ENCODE measurements at regions not wholly inside any gene's neighbourhood (a gene's known extent, or its start where the extent isn't known, plus 50 kb on each side); places are given as distances from the start of the nearest gene placed in this dataset.

DNA sequence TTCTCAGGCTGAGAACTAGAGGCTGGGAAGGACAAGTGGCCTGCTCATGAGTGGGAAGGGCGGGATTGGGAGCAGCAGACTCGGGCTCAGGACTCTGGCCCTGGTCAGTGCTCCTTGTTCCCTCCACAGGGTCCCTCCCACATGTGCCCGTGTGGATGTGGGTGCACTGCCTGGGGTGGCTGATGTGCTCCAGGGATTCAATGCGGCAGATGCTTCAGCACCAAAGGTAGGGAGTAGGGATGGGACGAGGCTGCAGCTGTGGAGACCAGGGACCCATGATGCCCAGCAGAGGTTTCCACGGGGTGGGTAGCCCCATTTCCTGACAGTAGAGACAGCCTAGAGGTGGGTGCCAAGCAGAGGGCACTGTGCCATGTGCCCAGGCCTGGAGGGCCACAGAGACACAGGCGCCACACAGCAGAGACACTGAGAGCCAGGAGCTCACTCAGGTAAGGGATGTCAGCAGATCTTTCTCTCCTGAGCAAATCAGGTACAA lies 89.5 kb downstream of the GGTLC2 start:
- TF ChIP-seq, protein P1, sequence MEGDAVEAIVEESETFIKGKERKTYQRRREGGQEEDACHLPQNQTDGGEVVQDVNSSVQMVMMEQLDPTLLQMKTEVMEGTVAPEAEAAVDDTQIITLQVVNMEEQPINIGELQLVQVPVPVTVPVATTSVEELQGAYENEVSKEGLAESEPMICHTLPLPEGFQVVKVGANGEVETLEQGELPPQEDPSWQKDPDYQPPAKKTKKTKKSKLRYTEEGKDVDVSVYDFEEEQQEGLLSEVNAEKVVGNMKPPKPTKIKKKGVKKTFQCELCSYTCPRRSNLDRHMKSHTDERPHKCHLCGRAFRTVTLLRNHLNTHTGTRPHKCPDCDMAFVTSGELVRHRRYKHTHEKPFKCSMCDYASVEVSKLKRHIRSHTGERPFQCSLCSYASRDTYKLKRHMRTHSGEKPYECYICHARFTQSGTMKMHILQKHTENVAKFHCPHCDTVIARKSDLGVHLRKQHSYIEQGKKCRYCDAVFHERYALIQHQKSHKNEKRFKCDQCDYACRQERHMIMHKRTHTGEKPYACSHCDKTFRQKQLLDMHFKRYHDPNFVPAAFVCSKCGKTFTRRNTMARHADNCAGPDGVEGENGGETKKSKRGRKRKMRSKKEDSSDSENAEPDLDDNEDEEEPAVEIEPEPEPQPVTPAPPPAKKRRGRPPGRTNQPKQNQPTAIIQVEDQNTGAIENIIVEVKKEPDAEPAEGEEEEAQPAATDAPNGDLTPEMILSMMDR (IDR thresholded peaks at IDR 0.05; ENCODE audit: poor library complexity, severe bottlenecking) = no peak
- no peak for TF ChIP-seq EP300 (conservative IDR thresholded peaks at IDR 0.05; ENCODE audit: poor library complexity, severe bottlenecking)
- TF ChIP-seq TAF1 (IDR thresholded peaks at IDR 0.05; ENCODE audit: low read depth) = no peak
- no peak for TF ChIP-seq POLR2AphosphoS5 (IDR thresholded peaks at IDR 0.05)
- no peak for TF ChIP-seq EZH2 (IDR thresholded peaks at IDR 0.05; ENCODE audit: borderline replicate concordance, insufficient read depth, low read length, poor library complexity, severe bottlenecking)
- no peak for TF ChIP-seq SMC3 (conservative IDR thresholded peaks at IDR 0.05; ENCODE audit: poor library complexity)
- TF ChIP-seq, protein P2, sequence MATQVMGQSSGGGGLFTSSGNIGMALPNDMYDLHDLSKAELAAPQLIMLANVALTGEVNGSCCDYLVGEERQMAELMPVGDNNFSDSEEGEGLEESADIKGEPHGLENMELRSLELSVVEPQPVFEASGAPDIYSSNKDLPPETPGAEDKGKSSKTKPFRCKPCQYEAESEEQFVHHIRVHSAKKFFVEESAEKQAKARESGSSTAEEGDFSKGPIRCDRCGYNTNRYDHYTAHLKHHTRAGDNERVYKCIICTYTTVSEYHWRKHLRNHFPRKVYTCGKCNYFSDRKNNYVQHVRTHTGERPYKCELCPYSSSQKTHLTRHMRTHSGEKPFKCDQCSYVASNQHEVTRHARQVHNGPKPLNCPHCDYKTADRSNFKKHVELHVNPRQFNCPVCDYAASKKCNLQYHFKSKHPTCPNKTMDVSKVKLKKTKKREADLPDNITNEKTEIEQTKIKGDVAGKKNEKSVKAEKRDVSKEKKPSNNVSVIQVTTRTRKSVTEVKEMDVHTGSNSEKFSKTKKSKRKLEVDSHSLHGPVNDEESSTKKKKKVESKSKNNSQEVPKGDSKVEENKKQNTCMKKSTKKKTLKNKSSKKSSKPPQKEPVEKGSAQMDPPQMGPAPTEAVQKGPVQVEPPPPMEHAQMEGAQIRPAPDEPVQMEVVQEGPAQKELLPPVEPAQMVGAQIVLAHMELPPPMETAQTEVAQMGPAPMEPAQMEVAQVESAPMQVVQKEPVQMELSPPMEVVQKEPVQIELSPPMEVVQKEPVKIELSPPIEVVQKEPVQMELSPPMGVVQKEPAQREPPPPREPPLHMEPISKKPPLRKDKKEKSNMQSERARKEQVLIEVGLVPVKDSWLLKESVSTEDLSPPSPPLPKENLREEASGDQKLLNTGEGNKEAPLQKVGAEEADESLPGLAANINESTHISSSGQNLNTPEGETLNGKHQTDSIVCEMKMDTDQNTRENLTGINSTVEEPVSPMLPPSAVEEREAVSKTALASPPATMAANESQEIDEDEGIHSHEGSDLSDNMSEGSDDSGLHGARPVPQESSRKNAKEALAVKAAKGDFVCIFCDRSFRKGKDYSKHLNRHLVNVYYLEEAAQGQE (IDR thresholded peaks at IDR 0.05; ENCODE audit: borderline replicate concordance) = no peak
- TF ChIP-seq MXI1 (conservative IDR thresholded peaks at IDR 0.05; ENCODE audit: poor library complexity, severe bottlenecking) = no peak

All from neural cell (in vitro differentiated cells).